GM12878 (cell line): ENCODE measurements at regions not wholly inside any gene's neighbourhood (a gene's known extent, or its start where the extent isn't known, plus 50 kb on each side); places are given as distances from the start of the nearest gene placed in this dataset.

ENCODE experiments used
- ATAC-seq: fragments of 200-7000 bp; cut with Tn5 transposase; 3 replicates; pipeline ENCODE4 v1.9.1; 2020; ENCODE audit warnings: mild to moderate bottlenecking, moderate library complexity
- BruUV-seq: library from RNA; stranded (reverse); fragments of 400-500 nt; replicated peaks from 2 replicates; lab custom pipeline; 2021; lab: Mats Ljungman, UMichigan
- CTCF ChIA-PET: fragments of 300-600 bp; sonication (Branson Sonifier 250); formaldehyde crosslinking; extraction: SDS; loops from one replicate; lab custom pipeline; 2021; ENCODE audit warnings: inconsistent platforms; lab: Yijun Ruan, JAX
- POLR2A ChIA-PET: fragments of 350-600 bp; formaldehyde crosslinking; extraction: SDS; loops from one replicate; lab custom pipeline; 2021; ENCODE audit warnings: inconsistent platforms; lab: Charles Lee
- RAD21 ChIA-PET: fragments of 300-600 bp; sonication (Branson Sonifier 250); formaldehyde crosslinking; loops from one replicate; lab custom pipeline; 2023; ENCODE audit warnings: antibody characterized with exemption; ENCODE audit not compliant: unreplicated experiment; lab: Charles Lee
- SMC1A ChIA-PET: fragments of 300-600 bp; sonication (Branson Sonifier 250); formaldehyde crosslinking; loops from one replicate; lab custom pipeline; 2023; ENCODE audit not compliant: unreplicated experiment, uncharacterized antibody; lab: Charles Lee
- DNase-seq: peaks from one replicate; pipeline ENCODE4 v3.0.0-alpha.2; 2011; ENCODE audit warnings: low read depth, low spot score
- FAIRE-seq: peaks from 3 replicates; lab custom pipeline; 2011; peaks lifted over from hg19 to GRCh38; lab: Jason Lieb, UNC
- H2AFZ ChIP-seq: 2 replicates; pipeline ENCODE4 v1.6.0; 2011; ENCODE audit warnings: low read depth, low read length, control low read depth; ENCODE audit not compliant: control insufficient read depth
- H3K27ac ChIP-seq: 2 replicates; pipeline ENCODE4 v1.5.1; 2011; ENCODE audit warnings: control low read depth; ENCODE audit not compliant: control insufficient read depth, insufficient read depth
- H3K27me3 ChIP-seq, 2 experiments: replicated peaks in 1 of 2; 2 replicates each; pipeline versions ENCODE4 v1.6.0 to v1.6.1; 2011; ENCODE audit warnings: low read length in 1 of 2; ENCODE audit not compliant: control insufficient read depth in 2 of 2, insufficient read depth in 2 of 2
- H3K36me3 ChIP-seq, 2 experiments: 2 replicates each; pipeline ENCODE4 v1.5.1; 2011; ENCODE audit warnings: low read length in 1 of 2; ENCODE audit not compliant: control insufficient read depth in 2 of 2, insufficient read depth in 2 of 2
- H3K4me1 ChIP-seq: 2 replicates; pipeline ENCODE4 v1.6.1; 2011; ENCODE audit warnings: mild to moderate bottlenecking, low read length, moderate library complexity, mixed read lengths; ENCODE audit not compliant: control insufficient read depth, insufficient read depth
- H3K4me2 ChIP-seq: 2 replicates; pipeline ENCODE4 v1.6.0; 2011; ENCODE audit warnings: control low read depth; ENCODE audit not compliant: control insufficient read depth, insufficient read depth
- H3K4me3 ChIP-seq: fragments of 200-600 bp; sonication (generic); 2 replicates; pipeline ENCODE4 v1.5.1; 2016
- H3K79me2 ChIP-seq: 2 replicates; pipeline ENCODE4 v1.6.0; 2011; ENCODE audit warnings: low read length; ENCODE audit not compliant: control insufficient read depth, insufficient read depth
- H3K9ac ChIP-seq: 2 replicates; pipeline ENCODE4 v1.8.0; 2011; ENCODE audit warnings: low read length, control low read depth, mixed read lengths; ENCODE audit not compliant: control insufficient read depth, insufficient read depth
- H3K9me3 ChIP-seq: replicated peaks from 3 replicates; pipeline ENCODE4 v1.5.1; 2011; ENCODE audit warnings: mild to moderate bottlenecking, low read length; ENCODE audit not compliant: control insufficient read depth, insufficient read depth
- H4K20me1 ChIP-seq: 2 replicates; pipeline ENCODE4 v1.6.0; 2011; ENCODE audit not compliant: control insufficient read depth, insufficient read depth
- CHD1 ChIP-seq: IDR thresholded peaks from 2 replicates; pipeline ENCODE4 v1.6.1; 2012; ENCODE audit warnings: low read depth, low read length, improper control_type of control experiment
- DPF2 ChIP-seq: fragments of 450-650 bp; IDR thresholded peaks from 2 replicates; pipeline ENCODE4 v1.6.1; 2017; ENCODE audit warnings: mild to moderate bottlenecking
- E2F8 ChIP-seq: fragments of 450-650 bp; IDR thresholded peaks from 2 replicates; pipeline ENCODE4 v1.6.1; 2018; ENCODE audit warnings: mild to moderate bottlenecking, low read depth, moderate library complexity; ENCODE audit not compliant: partially characterized antibody
- ESRRA ChIP-seq: IDR thresholded peaks from 2 replicates; pipeline ENCODE4 v1.6.1; 2012; ENCODE audit warnings: mild to moderate bottlenecking, low read length, improper control_type of control experiment
- ETV6 ChIP-seq, 2 experiments: fragments of 450-650 bp in 1 of 2; IDR thresholded peaks in 1 of 2; conservative IDR thresholded peaks in 1 of 2; 2 replicates each; pipeline ENCODE4 v1.6.1; 2014; ENCODE audit warnings: antibody characterized with exemption in 1 of 2, borderline replicate concordance in 1 of 2, low read depth in 1 of 2, mild to moderate bottlenecking in 1 of 2, moderate library complexity in 1 of 2
- IKZF1 ChIP-seq: fragments of 450-650 bp; conservative IDR thresholded peaks from 2 replicates; pipeline ENCODE4 v1.6.1; 2017; ENCODE audit warnings: antibody characterized with exemption, mild to moderate bottlenecking
- MTA3 ChIP-seq: IDR thresholded peaks from 2 replicates; pipeline ENCODE4 v1.6.1; 2012; ENCODE audit warnings: low read length, inconsistent platforms, borderline replicate concordance
- MXI1 ChIP-seq: fragments of 150-350 bp; IDR thresholded peaks from 2 replicates; pipeline ENCODE4 v1.6.1; 2011; ENCODE audit warnings: low read depth, mild to moderate bottlenecking, inconsistent platforms, low read length, improper control_type of control experiment
- NFXL1 ChIP-seq: fragments of 450-650 bp; IDR thresholded peaks from 2 replicates; pipeline ENCODE4 v1.6.1; 2017; ENCODE audit warnings: antibody characterized with exemption, mild to moderate bottlenecking, borderline replicate concordance
- RCOR1 ChIP-seq: conservative IDR thresholded peaks from 2 replicates; pipeline ENCODE4 v1.6.1; 2012; ENCODE audit warnings: low read depth, low read length, improper control_type of control experiment
- WGBS: methylation state at CpG from one replicate; pipeline ENCODE4 v1.1.6; 2016; ENCODE audit warnings: low lambda C conversion rate; ENCODE audit not compliant: insufficient replicate concordance, insufficient coverage; ENCODE audit errors: missing lambda C conversion rate; 5-methylcytosine and 5-hydroxymethylcytosine counted together
- in situ Hi-C: fragments of 300-500 bp; cut with MboI; formaldehyde crosslinking; loops from 9 replicates; pipeline ENCODE4 v1.14.3; 2018; ENCODE audit warnings: mixed read lengths
- intact Hi-C: fragments of 100-400 bp; cut with micrococcal nuclease; formaldehyde crosslinking; loops from one replicate; pipeline ENCODE4 v1.14.2; 2022; ENCODE audit not compliant: unreplicated experiment
- TF ChIP-seq, protein P1 (sequence below): fragments of 150-350 bp; IDR thresholded peaks from 2 replicates; pipeline ENCODE4 v1.6.1; 2014; ENCODE audit warnings: mild to moderate bottlenecking, low read depth, low read length

DNA sequence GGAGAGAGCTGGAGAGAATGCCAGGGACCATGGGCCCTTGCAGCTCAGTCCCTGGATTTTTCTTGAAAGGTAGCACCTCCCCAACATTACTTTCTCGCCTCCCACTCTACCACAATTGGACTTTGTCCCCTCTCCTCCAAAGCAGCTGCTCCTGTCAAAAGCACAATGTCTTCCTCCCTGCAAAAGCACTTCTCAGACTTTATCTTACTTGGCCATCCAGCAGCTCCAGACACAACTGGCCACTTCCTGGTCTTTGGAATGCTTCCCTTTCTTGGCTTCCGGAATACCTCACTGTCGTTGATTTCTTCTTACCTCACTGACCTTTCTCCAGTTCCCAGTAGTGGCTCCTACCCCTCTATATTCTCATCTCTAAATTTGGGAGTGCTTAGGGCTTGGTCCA, 134.6 kb upstream of the PROK2 start:
- no TSS peak for BruUV-seq
- no peak for DNase-seq

GRCh38 chr3:71917545-71917944, 132.6 kb upstream of the PROK2 start:
- Histone ChIP-seq H3K9me3 (no peaks in the 10 kb centered on the region), H3K27ac (no peak overlapping the region), H3K27me3 (no peaks in the 10 kb centered on the region), H3K9ac (no peak overlapping the region), H3K4me1 (no peaks in the 10 kb centered on the region), H4K20me1 (no peaks in the 10 kb centered on the region), H3K4me2 (no peak overlapping the region), H3K4me3 (no peak overlapping the region), H3K36me3 (no peaks in the 10 kb centered on the region), H3K79me2 (no peaks in the 10 kb centered on the region), H2AFZ (no peak overlapping the region)
- in situ Hi-C loops: no loop called here
- POLR2A ChIA-PET: no interaction called here
- WGBS: 0% methylated on average over 2 of the region's 2 CpGs
- intact Hi-C loops: no loop called here
- BruUV-seq: no TSS peak
- RAD21 ChIA-PET: interaction anchor here (0.6 kb wide), 1 partner anchor 430 kb away, joined by 3 read pairs; no protein-coding TSS in a partner anchor
- SMC1A ChIA-PET: no interaction called here
- DNase-seq: no peak
- ATAC-seq: no peak
- CTCF ChIA-PET: no interaction called here
- no peak for FAIRE-seq
- TF ChIP-seq ETV6 (conservative IDR thresholded peaks at IDR 0.05 in 1 of 2, IDR thresholded peaks at IDR 0.05 in 1 of 2; ENCODE audit: borderline replicate concordance in 1 of 2, low read depth in 1 of 2): no peak
- TF ChIP-seq, protein P1, sequence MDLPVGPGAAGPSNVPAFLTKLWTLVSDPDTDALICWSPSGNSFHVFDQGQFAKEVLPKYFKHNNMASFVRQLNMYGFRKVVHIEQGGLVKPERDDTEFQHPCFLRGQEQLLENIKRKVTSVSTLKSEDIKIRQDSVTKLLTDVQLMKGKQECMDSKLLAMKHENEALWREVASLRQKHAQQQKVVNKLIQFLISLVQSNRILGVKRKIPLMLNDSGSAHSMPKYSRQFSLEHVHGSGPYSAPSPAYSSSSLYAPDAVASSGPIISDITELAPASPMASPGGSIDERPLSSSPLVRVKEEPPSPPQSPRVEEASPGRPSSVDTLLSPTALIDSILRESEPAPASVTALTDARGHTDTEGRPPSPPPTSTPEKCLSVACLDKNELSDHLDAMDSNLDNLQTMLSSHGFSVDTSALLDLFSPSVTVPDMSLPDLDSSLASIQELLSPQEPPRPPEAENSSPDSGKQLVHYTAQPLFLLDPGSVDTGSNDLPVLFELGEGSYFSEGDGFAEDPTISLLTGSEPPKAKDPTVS: no peak
- no peak for TF ChIP-seq DPF2
- TF ChIP-seq NFXL1: no peak
- TF ChIP-seq CHD1: no peak
- no peak for TF ChIP-seq MXI1
- no peak for TF ChIP-seq RCOR1
- TF ChIP-seq E2F8: no peak
- no peak for TF ChIP-seq ESRRA

More for the DNA sequence above, 134.6 kb upstream of the PROK2 start:
- FAIRE-seq (no peak), ATAC-seq (no peak)
- ChIA-PET RAD21 (interaction anchor here (0.6 to 0.7 kb wide), 2 partner anchors 45 to 300 kb away, joined by 3 read pairs; no protein-coding TSS in a partner anchor), CTCF (interaction anchor here (1.1 to 1.3 kb wide), 2 partner anchors 8 to 11 kb away, joined by 3 read pairs; no protein-coding TSS in a partner anchor), POLR2A (no interaction called here), SMC1A (interaction anchor here (1.4 to 1.6 kb wide), 2 partner anchors 45 to 903 kb away, joined by 3 read pairs; no protein-coding TSS in a partner anchor)
- H3K4me2 ChIP-seq: no peak overlapping the region
- intact Hi-C loops: no loop called here
- H3K9me3 ChIP-seq: no peaks in the 10 kb centered on the region
- in situ Hi-C loops: no loop called here
- TF ChIP-seq IKZF1: peak; percentile 31; the same call in 1 of the 2 replicates
- no peak for TF ChIP-seq MTA3
- no peaks in the 10 kb centered on the region for H3K27me3 ChIP-seq
- H3K4me1 ChIP-seq: no peaks in the 10 kb centered on the region
- no peak overlapping the region for H3K27ac ChIP-seq
- H3K9ac ChIP-seq: no peak overlapping the region
- H3K4me3 ChIP-seq: no peak overlapping the region
- no peak overlapping the region for H2AFZ ChIP-seq
- no peaks in the 10 kb centered on the region for H3K36me3 ChIP-seq
- no peaks in the 10 kb centered on the region for H3K79me2 ChIP-seq
- 49% methylated on average over 3 of the region's 3 CpGs for WGBS
- no peaks in the 10 kb centered on the region for H4K20me1 ChIP-seq
